ENCODE measurements at regions not wholly inside any gene's neighbourhood (a gene's known extent, or its start where the extent isn't known, plus 50 kb on each side); places are given as distances from the start of the nearest gene placed in this dataset.

DNA sequence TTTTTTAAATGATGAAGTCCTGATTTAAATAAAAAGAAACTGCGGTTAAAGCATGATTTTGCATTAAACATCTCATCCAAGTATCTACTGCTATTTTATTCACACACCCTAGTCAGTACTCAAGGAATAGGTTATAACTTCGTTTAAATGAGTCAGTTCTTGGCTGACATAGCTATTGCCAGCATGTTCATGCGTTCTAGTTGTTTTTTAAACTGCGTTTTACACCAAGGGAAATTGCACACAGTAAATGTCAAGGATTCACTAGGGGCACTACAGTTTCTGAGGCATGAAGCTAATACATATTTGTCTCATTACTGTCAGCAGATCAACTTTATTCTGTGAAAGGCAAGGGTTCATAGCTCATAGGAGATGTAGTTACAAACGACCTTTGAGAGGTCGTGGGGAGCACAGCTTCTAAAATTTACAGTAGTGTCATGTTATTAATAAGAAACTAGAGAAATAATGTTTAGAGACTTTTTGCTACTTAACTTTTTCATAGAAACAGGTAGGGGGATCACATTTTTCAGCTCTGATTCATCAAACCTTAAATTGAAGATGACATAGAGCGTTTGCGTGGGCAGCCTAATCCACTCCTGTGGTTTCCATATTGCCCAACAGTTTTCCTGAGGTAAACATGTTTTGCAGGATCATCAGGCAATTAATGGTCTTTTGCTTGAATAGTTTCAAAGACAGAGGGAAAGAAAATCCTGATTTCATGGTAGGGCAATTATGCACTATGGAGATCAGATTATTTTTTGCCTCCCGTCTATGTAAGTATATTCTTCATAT lies 2222.7 kb upstream of the WWC1 start:
- Histone ChIP-seq H3K4me3 (ENCODE audit: insufficient read depth, low read depth, low read length) (no peak overlapping the region), H3K36me3 (replicated peaks; ENCODE audit: control insufficient read depth, insufficient read depth, low read length) (no peaks in the 10 kb centered on the region), H3K27me3 (ENCODE audit: control insufficient read depth, insufficient read depth, low read length) (no peaks in the 10 kb centered on the region; the same call in 1 of the 2 replicates)
- no peak for DNase-seq

DNA sequence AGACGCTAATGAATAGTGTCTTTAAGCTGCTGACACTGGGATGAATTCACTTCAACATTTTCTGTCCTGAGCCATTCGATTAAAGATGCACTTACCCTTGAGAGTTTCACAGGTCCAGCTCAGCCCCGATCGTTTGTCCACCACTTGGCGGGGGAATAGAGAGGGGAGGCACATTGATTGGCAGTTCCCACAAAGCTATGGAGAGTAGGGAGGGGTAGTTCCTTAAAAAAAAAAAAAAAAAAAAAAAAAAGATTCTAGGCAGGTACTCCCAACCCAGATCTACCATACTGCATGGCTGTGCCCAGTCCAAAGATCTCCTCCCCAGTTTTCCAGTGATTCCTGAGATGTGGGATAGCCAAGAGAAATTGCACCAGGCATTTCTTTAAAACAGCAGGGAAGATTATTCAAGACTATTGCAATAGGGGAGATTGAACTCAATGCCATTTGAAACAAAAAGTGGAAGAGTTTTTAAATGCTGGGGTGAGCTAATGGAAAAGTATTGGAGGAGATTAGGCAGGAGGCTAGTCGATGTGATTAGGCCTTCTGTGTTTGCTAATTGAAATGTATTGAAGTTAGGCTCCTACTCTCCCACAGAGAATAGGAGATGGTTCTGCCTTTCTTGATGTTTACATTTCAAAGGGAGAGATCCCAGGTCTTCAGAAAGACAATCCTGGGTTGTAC lies 2217.4 kb upstream of the WWC1 start:
- no peak overlapping the region for H3K4me3 ChIP-seq (ENCODE audit: insufficient read depth, low read depth, low read length)
- DNase-seq = peak; percentile 19
- H3K27me3 ChIP-seq (ENCODE audit: control insufficient read depth, insufficient read depth, low read length) = no peaks in the 10 kb centered on the region; the same call in 1 of the 2 replicates
- no peaks in the 10 kb centered on the region for H3K36me3 ChIP-seq (replicated peaks; ENCODE audit: control insufficient read depth, insufficient read depth, low read length)

DNA sequence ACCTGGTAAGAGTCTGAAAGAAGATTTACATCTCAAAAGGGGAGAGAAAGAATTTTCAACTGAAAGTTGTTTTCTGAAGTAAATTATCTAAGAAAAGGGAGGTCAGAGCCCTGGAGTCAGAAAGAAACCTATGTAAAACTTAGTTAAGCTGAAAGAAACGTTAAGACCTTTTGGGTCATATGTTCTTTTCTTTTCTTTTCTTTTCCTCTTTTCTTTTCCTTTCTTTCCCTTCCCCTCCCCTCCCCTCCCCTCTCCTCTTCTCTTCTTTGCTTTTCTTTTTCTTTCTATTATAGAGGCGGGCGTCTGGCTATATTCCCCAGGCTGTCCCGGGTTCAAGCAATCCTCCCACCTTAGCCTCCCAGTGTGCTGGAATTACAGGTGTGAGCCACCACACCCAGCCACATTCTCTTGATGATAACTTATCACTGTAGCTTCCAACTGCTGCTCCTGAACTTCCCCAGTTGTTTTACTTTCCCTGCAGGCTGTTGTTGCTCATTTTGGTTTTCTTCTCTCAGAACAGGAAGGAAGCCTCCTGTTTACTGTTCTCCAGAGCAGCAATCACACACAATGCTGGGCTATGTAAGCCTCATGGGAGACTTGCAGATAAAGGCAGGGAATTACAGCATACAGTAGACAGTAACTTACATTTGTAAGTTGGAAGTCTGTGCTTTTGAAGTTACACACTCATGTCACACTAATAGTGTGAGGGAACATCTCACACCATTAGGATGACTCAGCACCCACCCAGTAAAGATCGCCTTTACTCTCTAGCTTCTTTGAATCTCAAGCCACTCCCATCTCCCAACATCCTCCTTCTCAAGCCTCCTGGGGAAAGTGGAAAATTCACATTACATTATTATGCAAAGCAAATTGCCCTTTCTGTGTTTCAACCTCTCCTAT lies 2216.6 kb upstream of the WWC1 start:
- no peaks in the 10 kb centered on the region for H3K36me3 ChIP-seq (replicated peaks; ENCODE audit: control insufficient read depth, insufficient read depth, low read length)
- no peaks in the 10 kb centered on the region; the same call in 1 of the 2 replicates for H3K27me3 ChIP-seq (ENCODE audit: control insufficient read depth, insufficient read depth, low read length)
- H3K4me3 ChIP-seq (ENCODE audit: insufficient read depth, low read depth, low read length) = no peak overlapping the region
- peak; percentile 14 for DNase-seq

DNA sequence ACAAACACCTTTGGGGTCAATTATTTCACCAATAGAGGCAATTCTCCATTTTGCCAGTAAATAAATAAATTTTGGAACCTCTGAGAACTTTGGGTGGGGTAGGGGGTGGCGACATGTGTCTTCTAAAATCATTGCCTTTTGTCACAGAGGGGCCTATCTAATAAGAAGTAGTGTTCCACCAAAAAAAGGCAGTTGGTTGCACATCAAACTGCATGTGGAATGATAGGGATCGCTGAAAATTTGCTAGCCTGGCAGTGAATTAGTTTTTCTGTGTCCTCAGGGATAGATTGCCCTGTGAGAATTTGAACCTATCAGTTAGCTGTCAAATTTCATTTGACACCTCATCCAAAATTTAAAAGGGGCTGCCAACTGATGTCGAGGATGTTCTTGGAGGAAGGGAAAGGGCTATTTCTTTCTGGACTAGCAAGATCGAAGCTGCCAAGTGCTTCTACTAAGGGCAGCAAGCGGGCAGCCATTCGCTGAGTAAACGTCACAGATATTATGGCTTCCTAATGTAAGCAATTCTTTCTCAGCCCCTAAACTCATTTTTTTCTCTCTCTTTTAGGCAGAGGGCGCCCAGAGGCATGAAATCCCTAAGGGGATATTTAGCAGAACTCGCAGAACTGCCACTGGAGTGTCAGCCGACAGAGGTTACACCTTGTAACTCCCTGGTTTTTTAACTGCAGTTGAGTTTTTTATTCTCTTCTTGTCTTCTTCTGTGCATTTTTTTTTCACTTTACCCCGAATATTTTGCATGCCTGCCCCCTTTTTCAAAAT lies 2208.1 kb upstream of the WWC1 start:
- no peak overlapping the region for H3K4me3 ChIP-seq (ENCODE audit: insufficient read depth, low read depth, low read length)
- H3K27me3 ChIP-seq (ENCODE audit: control insufficient read depth, insufficient read depth, low read length) = peaks cover 2% of the 10 kb centered on the region; the same call in 1 of the 2 replicates
- no peaks in the 10 kb centered on the region for H3K36me3 ChIP-seq (replicated peaks; ENCODE audit: control insufficient read depth, insufficient read depth, low read length)
- DNase-seq = no peak

DNA sequence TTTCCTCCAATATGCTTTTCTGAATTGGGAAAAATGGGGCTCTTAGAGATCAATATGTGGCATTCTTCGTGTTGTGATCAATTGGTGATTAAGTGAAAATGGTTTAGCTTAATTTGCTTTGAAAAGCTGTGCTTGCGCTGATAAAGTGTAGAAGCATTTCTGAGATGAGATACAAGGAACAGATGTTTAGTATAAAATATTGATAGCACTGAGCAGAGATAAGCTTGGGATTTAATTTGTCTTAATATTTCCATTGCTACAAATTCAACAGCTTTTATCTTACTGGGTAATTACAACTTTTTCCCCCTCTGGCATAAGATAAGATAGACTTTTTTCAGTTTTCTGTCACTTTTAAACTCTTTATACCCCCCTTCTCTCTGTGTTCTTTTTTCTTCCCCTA lies 2204.9 kb upstream of the WWC1 start:
- no peak for DNase-seq
- H3K27me3 ChIP-seq (ENCODE audit: control insufficient read depth, insufficient read depth, low read length) = peaks cover 3% of the 10 kb centered on the region; the same call in 1 of the 2 replicates
- H3K36me3 ChIP-seq (replicated peaks; ENCODE audit: control insufficient read depth, insufficient read depth, low read length) = no peaks in the 10 kb centered on the region
- no peak overlapping the region for H3K4me3 ChIP-seq (ENCODE audit: insufficient read depth, low read depth, low read length)

DNA sequence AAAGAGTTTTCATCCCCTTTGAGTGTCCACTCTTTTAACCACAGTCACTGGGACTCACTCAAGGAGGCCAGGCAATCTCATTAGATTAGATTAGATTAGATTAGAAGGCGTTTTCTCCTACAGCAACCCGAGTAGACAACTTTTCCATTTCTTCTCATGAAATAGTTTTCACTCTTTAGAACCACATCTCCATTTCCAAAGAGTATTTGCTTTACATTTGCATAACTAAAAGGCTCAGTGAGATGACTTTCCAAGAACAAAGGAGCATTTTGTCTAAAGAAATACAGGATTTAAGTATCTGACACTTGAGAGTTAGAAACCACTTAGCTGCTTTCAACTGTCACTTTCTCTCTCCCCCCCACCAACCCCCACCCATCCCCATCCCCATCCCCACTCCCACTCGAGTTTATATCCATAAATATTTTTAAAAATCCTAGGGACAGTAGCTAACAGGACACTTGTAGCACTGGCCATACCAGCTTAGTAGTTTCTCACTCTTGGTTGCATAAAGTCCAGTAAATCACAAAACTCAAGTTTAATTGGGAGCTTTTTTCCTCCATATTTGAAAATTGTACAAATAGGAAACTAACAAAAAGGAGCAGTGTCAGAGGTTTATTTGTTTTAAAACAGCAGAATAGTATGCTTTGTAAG lies 2202.9 kb upstream of the WWC1 start:
- Histone ChIP-seq H3K27me3 (ENCODE audit: control insufficient read depth, insufficient read depth, low read length) (peaks cover 3% of the 10 kb centered on the region; the same call in 1 of the 2 replicates), H3K36me3 (replicated peaks; ENCODE audit: control insufficient read depth, insufficient read depth, low read length) (no peaks in the 10 kb centered on the region), H3K4me3 (ENCODE audit: insufficient read depth, low read depth, low read length) (no peak overlapping the region)
- peak; percentile 10 for DNase-seq

DNA sequence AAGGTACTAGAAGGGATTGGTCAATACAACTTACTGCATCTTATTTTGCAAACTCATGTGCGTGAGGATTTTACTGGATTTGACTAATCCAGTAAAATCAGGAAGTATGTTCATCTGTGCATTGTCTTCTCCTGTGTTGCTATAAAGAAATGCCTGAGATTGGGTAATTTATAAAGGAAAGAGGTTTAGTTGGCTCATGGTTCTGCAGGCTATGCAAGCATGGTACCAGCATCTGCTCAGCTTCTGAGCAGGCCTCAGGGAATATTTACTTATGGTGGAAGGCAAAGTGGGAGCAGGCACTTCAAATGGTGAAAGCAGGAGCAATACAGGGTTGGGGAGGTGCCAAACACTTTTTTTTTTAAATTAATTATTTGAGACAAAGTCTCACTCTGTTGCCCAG lies 2199.5 kb upstream of the WWC1 start:
- H3K36me3 ChIP-seq (replicated peaks; ENCODE audit: control insufficient read depth, insufficient read depth, low read length) = no peaks in the 10 kb centered on the region
- peaks cover 3% of the 10 kb centered on the region; the same call in 1 of the 2 replicates for H3K27me3 ChIP-seq (ENCODE audit: control insufficient read depth, insufficient read depth, low read length)
- no peak for DNase-seq

DNA sequence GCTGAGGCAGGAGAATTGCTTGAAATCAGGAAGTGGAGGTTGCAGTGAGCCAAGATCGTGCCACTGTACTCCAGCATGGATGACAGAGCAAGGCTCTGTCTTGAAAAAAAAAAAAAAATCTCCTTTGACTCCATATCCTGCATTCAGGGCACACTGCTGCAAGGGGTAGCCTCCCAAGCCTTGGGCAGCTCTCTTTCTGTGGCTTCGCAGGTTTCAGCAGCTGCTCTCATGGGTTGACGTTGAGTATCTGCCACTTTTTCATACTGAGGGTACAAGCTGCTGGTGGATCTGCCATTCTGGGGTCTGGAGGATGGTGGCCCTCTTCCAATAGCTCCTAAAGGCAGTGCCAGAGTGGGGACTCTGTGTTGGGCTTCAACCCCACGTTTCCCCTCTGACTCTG lies 2198.1 kb upstream of the WWC1 start:
- H3K36me3 ChIP-seq (replicated peaks; ENCODE audit: control insufficient read depth, insufficient read depth, low read length) = no peaks in the 10 kb centered on the region
- no peak overlapping the region for H3K4me3 ChIP-seq (ENCODE audit: insufficient read depth, low read depth, low read length)
- H3K27me3 ChIP-seq (ENCODE audit: control insufficient read depth, insufficient read depth, low read length) = peaks cover 2% of the 10 kb centered on the region; the same call in 1 of the 2 replicates
- no peak for DNase-seq

More for the DNA sequence above, 2199.5 kb upstream of the WWC1 start:
- H3K4me3 ChIP-seq (ENCODE audit: insufficient read depth, low read depth, low read length) = no peak overlapping the region

DNA sequence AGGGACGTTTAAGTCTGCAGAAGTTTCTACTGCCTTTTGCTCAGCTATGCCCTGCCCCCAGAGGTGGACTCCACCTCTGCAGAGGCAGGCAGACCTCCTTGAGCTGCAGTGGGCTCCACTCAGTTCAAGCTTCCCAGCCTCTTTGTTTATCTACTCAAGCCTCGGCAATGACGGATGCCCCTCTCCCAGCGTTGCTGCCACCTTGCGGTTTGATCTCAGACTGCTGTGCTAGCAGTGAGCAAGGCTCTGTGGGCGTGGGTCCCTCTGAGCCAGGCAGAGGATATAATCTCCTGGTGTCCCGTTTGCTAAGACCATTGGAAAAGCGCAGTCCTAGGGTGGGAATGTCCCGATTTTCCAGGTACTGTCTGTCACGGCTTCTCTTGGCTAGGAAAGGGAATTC lies 2188.5 kb upstream of the WWC1 start:
- Histone ChIP-seq H3K27me3 (ENCODE audit: control insufficient read depth, insufficient read depth, low read length) (no peaks in the 10 kb centered on the region), H3K4me3 (ENCODE audit: insufficient read depth, low read depth, low read length) (no peak overlapping the region), H3K36me3 (replicated peaks; ENCODE audit: control insufficient read depth, insufficient read depth, low read length) (no peaks in the 10 kb centered on the region)
- no peak for DNase-seq

DNA sequence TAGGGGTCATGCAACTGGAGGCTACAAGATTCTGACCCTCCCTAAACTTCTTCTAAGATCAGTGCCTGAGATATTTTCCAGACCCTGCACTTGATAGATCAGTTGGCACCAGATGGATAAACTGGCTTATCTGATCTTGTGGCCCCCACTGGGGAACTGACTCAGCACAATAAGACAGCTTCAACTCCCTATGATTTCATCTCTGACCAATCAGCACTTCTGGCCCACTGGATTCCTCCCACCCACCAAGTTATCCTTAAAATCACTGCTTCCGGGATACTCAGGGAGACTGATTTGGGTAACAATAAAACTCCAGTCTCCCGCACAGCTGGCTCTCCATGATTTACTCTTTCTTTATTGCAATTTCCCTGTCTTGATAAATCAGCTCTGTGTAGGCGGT lies 2180.4 kb upstream of the WWC1 start:
- no peaks in the 10 kb centered on the region for H3K27me3 ChIP-seq (ENCODE audit: control insufficient read depth, insufficient read depth, low read length)
- DNase-seq = peak; percentile 8
- H3K36me3 ChIP-seq (replicated peaks; ENCODE audit: control insufficient read depth, insufficient read depth, low read length) = no peaks in the 10 kb centered on the region
- no peak overlapping the region for H3K4me3 ChIP-seq (ENCODE audit: insufficient read depth, low read depth, low read length)

DNA sequence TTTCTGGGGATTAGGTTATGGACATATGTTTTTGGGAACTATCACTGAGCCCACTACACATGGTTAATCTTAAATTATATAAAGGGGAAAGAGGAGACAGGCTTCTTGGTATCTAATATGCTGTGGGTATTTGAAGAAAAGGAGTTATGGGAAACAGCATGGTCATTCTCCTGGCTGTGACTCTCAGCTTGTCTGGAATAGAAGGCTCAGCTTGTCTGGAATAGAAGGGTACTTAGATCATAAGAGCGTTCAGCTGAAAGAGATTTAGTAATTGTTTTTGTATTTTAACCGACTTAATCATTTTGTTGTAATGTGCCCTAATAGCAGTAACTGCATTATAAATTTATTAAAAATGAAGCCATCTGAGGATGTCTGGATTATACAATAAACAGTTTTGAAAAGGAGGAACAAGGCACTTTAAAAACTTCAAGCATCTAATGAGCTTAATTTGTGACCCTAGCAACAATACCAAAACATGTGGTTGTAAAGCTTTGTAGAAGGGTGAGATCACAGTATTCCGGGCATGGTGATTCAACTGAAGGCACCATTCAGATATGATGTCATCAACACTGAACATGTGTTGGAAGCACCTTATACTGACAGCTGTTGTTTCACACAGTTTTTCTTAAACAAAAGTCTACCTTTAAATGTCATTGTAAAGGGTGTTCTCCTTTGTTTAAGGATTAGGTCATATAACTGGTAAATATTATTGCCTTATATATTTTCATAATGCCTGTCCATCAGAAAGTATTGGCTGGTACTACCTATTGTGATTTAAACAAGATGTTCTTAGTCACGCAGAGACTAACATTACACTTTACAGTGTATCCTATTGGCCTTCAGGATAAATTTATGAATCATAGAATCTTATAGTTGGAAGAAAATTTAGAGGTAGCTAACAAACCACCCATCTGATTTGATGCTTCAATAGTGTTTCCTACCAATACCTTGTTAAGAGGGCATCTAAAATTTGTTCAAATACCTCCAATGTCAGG lies 2174.1 kb upstream of the WWC1 start:
- DNase-seq = no peak
- Histone ChIP-seq H3K36me3 (replicated peaks; ENCODE audit: control insufficient read depth, insufficient read depth, low read length) (no peaks in the 10 kb centered on the region), H3K4me3 (ENCODE audit: insufficient read depth, low read depth, low read length) (no peak overlapping the region), H3K27me3 (ENCODE audit: control insufficient read depth, insufficient read depth, low read length) (no peaks in the 10 kb centered on the region)

DNA sequence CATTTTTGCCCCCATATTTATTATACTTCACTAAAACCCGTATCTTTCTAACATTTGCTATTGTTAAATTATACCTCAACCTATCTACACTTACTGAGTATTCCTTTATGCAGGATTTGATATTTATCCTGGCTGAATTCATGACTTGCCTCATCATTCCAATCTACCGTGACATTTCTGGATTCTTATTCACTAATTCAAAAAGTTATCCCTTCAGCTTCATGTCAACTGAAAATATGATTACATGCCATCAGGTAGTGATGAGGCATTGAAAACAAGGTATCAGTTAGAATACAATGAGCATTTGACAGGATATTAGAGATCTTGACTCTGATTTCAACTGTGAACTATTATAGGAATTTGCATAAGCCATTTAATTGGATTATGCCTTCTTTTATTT lies 2171.9 kb upstream of the WWC1 start:
- Histone ChIP-seq H3K36me3 (replicated peaks; ENCODE audit: control insufficient read depth, insufficient read depth, low read length) (no peaks in the 10 kb centered on the region), H3K27me3 (ENCODE audit: control insufficient read depth, insufficient read depth, low read length) (no peaks in the 10 kb centered on the region), H3K4me3 (ENCODE audit: insufficient read depth, low read depth, low read length) (no peak overlapping the region)
- DNase-seq = no peak

DNA sequence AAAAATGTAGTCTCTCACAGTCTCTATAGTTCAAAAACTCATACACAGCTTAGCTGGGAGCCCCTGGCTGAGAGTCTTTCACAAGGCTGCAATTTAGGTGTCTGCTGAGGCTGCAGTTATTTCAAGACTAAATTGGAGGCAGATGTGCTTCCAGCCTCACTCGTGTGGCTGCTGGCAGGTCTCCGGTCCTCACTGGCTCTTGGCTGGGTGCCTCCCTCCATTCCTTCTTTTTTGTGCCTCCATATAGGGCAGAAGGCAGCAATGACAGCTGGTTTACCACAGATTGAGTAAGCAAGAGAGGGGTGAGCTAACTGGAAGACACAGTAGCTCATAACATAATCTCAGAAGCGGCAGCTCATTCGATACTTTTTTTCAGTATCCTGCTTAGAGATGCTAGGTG lies 2167.7 kb upstream of the WWC1 start:
- Histone ChIP-seq H3K4me3 (ENCODE audit: insufficient read depth, low read depth, low read length) (no peak overlapping the region), H3K36me3 (replicated peaks; ENCODE audit: control insufficient read depth, insufficient read depth, low read length) (no peaks in the 10 kb centered on the region), H3K27me3 (ENCODE audit: control insufficient read depth, insufficient read depth, low read length) (no peaks in the 10 kb centered on the region)
- no peak for DNase-seq
